ENCODE measurements at regions not wholly inside any gene's neighbourhood (a gene's known extent, or its start where the extent isn't known, plus 50 kb on each side); places are given as distances from the start of the nearest gene placed in this dataset.

GRCh38 chr2:88831792-88832248, 140.3 kb downstream of the RPIA start (continued):
- TF ChIP-seq ZBTB40 (IDR thresholded peaks at IDR 0.05; ENCODE audit: borderline replicate concordance) (no peak), PML (IDR thresholded peaks at IDR 0.05; ENCODE audit: low read length) (no peak), ZNF592 (IDR thresholded peaks at IDR 0.05) (no peak), SIN3A (IDR thresholded peaks at IDR 0.05; ENCODE audit: low read depth, low read length) (no peak), CBFB (IDR thresholded peaks at IDR 0.05; ENCODE audit: low read depth) (no peak), MYB (IDR thresholded peaks at IDR 0.05; ENCODE audit: borderline replicate concordance, low read depth, low read length) (no peak), FOS (IDR thresholded peaks at IDR 0.05; ENCODE audit: borderline replicate concordance, extremely low read depth, insufficient read length) (no peak), ZNF217 (IDR thresholded peaks at IDR 0.05) (no peak)
- TF ChIP-seq, protein P1, sequence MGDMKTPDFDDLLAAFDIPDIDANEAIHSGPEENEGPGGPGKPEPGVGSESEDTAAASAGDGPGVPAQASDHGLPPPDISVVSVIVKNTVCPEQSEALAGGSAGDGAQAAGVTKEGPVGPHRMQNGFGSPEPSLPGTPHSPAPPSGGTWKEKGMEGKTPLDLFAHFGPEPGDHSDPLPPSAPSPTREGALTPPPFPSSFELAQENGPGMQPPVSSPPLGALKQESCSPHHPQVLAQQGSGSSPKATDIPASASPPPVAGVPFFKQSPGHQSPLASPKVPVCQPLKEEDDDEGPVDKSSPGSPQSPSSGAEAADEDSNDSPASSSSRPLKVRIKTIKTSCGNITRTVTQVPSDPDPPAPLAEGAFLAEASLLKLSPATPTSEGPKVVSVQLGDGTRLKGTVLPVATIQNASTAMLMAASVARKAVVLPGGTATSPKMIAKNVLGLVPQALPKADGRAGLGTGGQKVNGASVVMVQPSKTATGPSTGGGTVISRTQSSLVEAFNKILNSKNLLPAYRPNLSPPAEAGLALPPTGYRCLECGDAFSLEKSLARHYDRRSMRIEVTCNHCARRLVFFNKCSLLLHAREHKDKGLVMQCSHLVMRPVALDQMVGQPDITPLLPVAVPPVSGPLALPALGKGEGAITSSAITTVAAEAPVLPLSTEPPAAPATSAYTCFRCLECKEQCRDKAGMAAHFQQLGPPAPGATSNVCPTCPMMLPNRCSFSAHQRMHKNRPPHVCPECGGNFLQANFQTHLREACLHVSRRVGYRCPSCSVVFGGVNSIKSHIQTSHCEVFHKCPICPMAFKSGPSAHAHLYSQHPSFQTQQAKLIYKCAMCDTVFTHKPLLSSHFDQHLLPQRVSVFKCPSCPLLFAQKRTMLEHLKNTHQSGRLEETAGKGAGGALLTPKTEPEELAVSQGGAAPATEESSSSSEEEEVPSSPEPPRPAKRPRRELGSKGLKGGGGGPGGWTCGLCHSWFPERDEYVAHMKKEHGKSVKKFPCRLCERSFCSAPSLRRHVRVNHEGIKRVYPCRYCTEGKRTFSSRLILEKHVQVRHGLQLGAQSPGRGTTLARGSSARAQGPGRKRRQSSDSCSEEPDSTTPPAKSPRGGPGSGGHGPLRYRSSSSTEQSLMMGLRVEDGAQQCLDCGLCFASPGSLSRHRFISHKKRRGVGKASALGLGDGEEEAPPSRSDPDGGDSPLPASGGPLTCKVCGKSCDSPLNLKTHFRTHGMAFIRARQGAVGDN (IDR thresholded peaks at IDR 0.05): no peak
- TF ChIP-seq, protein P2, sequence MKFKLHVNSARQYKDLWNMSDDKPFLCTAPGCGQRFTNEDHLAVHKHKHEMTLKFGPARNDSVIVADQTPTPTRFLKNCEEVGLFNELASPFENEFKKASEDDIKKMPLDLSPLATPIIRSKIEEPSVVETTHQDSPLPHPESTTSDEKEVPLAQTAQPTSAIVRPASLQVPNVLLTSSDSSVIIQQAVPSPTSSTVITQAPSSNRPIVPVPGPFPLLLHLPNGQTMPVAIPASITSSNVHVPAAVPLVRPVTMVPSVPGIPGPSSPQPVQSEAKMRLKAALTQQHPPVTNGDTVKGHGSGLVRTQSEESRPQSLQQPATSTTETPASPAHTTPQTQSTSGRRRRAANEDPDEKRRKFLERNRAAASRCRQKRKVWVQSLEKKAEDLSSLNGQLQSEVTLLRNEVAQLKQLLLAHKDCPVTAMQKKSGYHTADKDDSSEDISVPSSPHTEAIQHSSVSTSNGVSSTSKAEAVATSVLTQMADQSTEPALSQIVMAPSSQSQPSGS (IDR thresholded peaks at IDR 0.05; ENCODE audit: low read length): no peak
